ENCODE measurements at regions not wholly inside any gene's neighbourhood (a gene's known extent, or its start where the extent isn't known, plus 50 kb on each side); places are given as distances from the start of the nearest gene placed in this dataset.

GRCh38 chr14:43903209-43903608 is 603.9 kb downstream of the FSCB start:
- no peaks in the 10 kb centered on the region for H3K4me1 Mint-ChIP-seq
- Histone ChIP-seq H3K9me3 (no peaks in the 10 kb centered on the region), H3K36me3 (ENCODE audit: control insufficient read depth in 2 of 2, extremely low read depth in 1 of 2, insufficient read depth in 1 of 2, low read length in 1 of 2) (no peaks in the 10 kb centered on the region), H3K4me1 (ENCODE audit: control insufficient read depth in 1 of 2, extremely low read depth in 1 of 2, insufficient read depth in 2 of 2, low read length in 2 of 2) (no peaks in the 10 kb centered on the region), H3K4me3 (ENCODE audit: control insufficient read depth in 1 of 2, extremely low read depth in 1 of 2, low read length in 1 of 2) (no peak overlapping the region), H3K27ac (ENCODE audit: low read length) (no peak overlapping the region), H3K27me3 (replicated peaks in 1 of 2; ENCODE audit: control insufficient read depth in 2 of 2, extremely low read depth in 1 of 2, insufficient read depth in 2 of 2, low read length in 1 of 2) (no peaks in the 10 kb centered on the region)
- H3K27ac Mint-ChIP-seq, result no peak overlapping the region
- ChIA-PET POLR2A (no interaction called here), CTCF (no interaction called here)
- WGBS (ENCODE audit: insufficient coverage), result 17% methylated on average over 1 of the region's 1 CpG
- no peak overlapping the region for H3K4me3 Mint-ChIP-seq
- ATAC-seq (replicated peaks in 1 of 4), result no peak
- H3K9me3 Mint-ChIP-seq, result peaks cover 0 to 12% (median 4%) of the 10 kb centered on the region in 3 donors
- DNase-seq, result no peak
- no peaks in the 10 kb centered on the region for H3K36me3 Mint-ChIP-seq
- no peaks in the 10 kb centered on the region for H3K27me3 Mint-ChIP-seq

DNA sequence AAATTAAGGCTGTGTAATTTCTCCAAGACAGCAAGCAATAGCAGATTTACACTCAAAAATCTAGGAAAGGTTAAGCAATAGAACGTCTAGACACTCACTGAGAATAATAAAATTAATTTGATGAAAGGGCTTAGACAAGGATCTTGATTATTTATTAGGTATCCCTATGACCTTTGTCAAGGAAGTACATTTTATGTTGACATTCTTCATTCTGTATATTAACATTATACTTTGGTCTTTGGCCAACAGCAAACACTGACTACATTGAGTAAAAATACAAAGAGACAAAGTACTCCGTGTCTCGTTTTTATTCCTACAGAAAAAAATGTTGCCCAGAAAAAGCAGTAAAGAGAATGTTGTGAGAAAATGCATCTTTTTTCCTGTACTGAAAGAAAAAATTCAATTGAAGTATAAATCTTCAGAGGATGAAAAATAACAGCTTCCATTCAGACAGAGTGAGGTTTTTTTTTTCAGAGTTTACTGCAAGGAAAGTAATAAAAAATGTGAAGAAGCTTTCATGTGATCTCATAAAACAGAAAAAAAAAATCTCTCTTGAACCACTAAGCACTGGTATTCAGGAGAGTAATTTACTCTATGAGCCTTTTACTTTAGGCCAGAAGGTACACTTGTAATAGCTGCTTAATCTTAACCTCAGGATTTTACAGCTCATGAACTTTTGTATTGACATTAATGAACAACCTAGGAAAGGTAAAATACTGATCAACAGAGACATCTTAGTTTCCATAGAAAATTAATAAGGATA is 605.0 kb downstream of the FSCB start:
- no peak overlapping the region for H3K27ac Mint-ChIP-seq
- ATAC-seq (replicated peaks in 1 of 4) (no peak), DNase-seq (no peak)
- H3K9me3 Mint-ChIP-seq, result peaks cover 0 to 7% (median 4%) of the 10 kb centered on the region in 3 donors
- no peaks in the 10 kb centered on the region for H3K27me3 Mint-ChIP-seq
- H3K4me3 Mint-ChIP-seq, result no peak overlapping the region
- ChIA-PET POLR2A (no interaction called here), CTCF (no interaction called here)
- no peaks in the 10 kb centered on the region for H3K36me3 ChIP-seq (ENCODE audit: control insufficient read depth in 2 of 2, extremely low read depth in 1 of 2, insufficient read depth in 1 of 2, low read length in 1 of 2)
- H3K36me3 Mint-ChIP-seq, result no peaks in the 10 kb centered on the region
- no peak overlapping the region for H3K27ac ChIP-seq (ENCODE audit: low read length)
- no CpG with 5 or more reads among the region's 3 CpGs for whole genome bisulfite sequencing (ENCODE audit: insufficient coverage)
- H3K4me1 ChIP-seq (ENCODE audit: control insufficient read depth in 1 of 2, extremely low read depth in 1 of 2, insufficient read depth in 2 of 2, low read length in 2 of 2), result no peaks in the 10 kb centered on the region
- H3K4me1 Mint-ChIP-seq, result no peaks in the 10 kb centered on the region
- no peaks in the 10 kb centered on the region for H3K9me3 ChIP-seq
- no peaks in the 10 kb centered on the region for H3K27me3 ChIP-seq (replicated peaks in 1 of 2; ENCODE audit: control insufficient read depth in 2 of 2, extremely low read depth in 1 of 2, insufficient read depth in 2 of 2, low read length in 1 of 2)
- H3K4me3 ChIP-seq (ENCODE audit: control insufficient read depth in 1 of 2, extremely low read depth in 1 of 2, low read length in 1 of 2), result no peak overlapping the region

GRCh38 chr14:43900173-43900655 is 606.9 kb downstream of the FSCB start:
- DNase-seq (no peak), ATAC-seq (replicated peaks in 1 of 4) (no peak)
- no peak overlapping the region for H3K27ac ChIP-seq (ENCODE audit: low read length)
- Mint-ChIP-seq H3K27ac (no peak overlapping the region), H3K36me3 (no peaks in the 10 kb centered on the region), H3K4me1 (no peaks in the 10 kb centered on the region), H3K27me3 (no peaks in the 10 kb centered on the region), H3K4me3 (no peak overlapping the region), H3K9me3 (peaks cover 4 to 8% (median 4%) of the 10 kb centered on the region in 3 donors)
- no peaks in the 10 kb centered on the region for H3K4me1 ChIP-seq (ENCODE audit: control insufficient read depth in 1 of 2, extremely low read depth in 1 of 2, insufficient read depth in 2 of 2, low read length in 2 of 2)
- no peaks in the 10 kb centered on the region for H3K27me3 ChIP-seq (replicated peaks in 1 of 2; ENCODE audit: control insufficient read depth in 2 of 2, extremely low read depth in 1 of 2, insufficient read depth in 2 of 2, low read length in 1 of 2)
- ChIA-PET CTCF (no interaction called here), POLR2A (no interaction called here)
- no peak overlapping the region for H3K4me3 ChIP-seq (ENCODE audit: control insufficient read depth in 1 of 2, extremely low read depth in 1 of 2, low read length in 1 of 2)
- H3K9me3 ChIP-seq, result no peaks in the 10 kb centered on the region
- WGBS (ENCODE audit: insufficient coverage), result 42% methylated on average over 1 of the region's 2 CpGs
- no peaks in the 10 kb centered on the region for H3K36me3 ChIP-seq (ENCODE audit: control insufficient read depth in 2 of 2, extremely low read depth in 1 of 2, insufficient read depth in 1 of 2, low read length in 1 of 2)

DNA sequence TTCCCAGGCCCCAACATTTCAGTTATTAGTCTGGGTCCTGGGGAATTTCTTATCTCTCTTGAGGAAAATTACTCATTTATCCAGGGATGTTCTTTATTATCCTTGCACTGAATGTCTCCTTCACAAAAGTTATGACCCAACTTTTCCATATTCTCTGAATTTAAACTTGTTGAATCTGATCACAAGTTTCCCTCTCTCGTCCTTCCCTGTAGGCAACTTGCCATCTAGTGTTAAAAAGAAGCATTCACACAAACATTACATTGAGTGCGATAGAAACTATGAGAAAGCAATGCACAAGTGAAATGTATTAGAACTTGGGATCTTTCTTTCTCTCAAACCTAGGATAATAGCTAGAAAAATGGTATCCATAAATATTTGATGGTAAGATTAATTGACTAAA is 608.4 kb downstream of the FSCB start:
- H3K4me1 Mint-ChIP-seq, result no peaks in the 10 kb centered on the region
- H3K9me3 Mint-ChIP-seq, result peaks cover 4 to 13% (median 4%) of the 10 kb centered on the region in 3 donors
- Histone ChIP-seq H3K27ac (ENCODE audit: low read length) (no peak overlapping the region), H3K36me3 (ENCODE audit: control insufficient read depth in 2 of 2, extremely low read depth in 1 of 2, insufficient read depth in 1 of 2, low read length in 1 of 2) (no peaks in the 10 kb centered on the region), H3K27me3 (replicated peaks in 1 of 2; ENCODE audit: control insufficient read depth in 2 of 2, extremely low read depth in 1 of 2, insufficient read depth in 2 of 2, low read length in 1 of 2) (no peaks in the 10 kb centered on the region), H3K4me3 (ENCODE audit: control insufficient read depth in 1 of 2, extremely low read depth in 1 of 2, low read length in 1 of 2) (no peak overlapping the region), H3K9me3 (no peaks in the 10 kb centered on the region), H3K4me1 (ENCODE audit: control insufficient read depth in 1 of 2, extremely low read depth in 1 of 2, insufficient read depth in 2 of 2, low read length in 2 of 2) (no peaks in the 10 kb centered on the region)
- no peaks in the 10 kb centered on the region for H3K27me3 Mint-ChIP-seq
- H3K36me3 Mint-ChIP-seq, result no peaks in the 10 kb centered on the region
- no CpG with 5 or more reads among the region's 2 CpGs for whole genome bisulfite sequencing (ENCODE audit: insufficient coverage)
- H3K4me3 Mint-ChIP-seq, result no peak overlapping the region
- DNase-seq (no peak), ATAC-seq (replicated peaks in 1 of 4) (no peak)
- POLR2A ChIA-PET, result no interaction called here
- CTCF ChIA-PET, result no interaction called here
- no peak overlapping the region for H3K27ac Mint-ChIP-seq

GRCh38 chr14:43896044-43896443 is 611.0 kb downstream of the FSCB start:
- POLR2A ChIA-PET, result no interaction called here
- no peak overlapping the region for H3K27ac ChIP-seq (ENCODE audit: low read length)
- H3K27ac Mint-ChIP-seq, result no peak overlapping the region
- DNase-seq, result no peak
- H3K27me3 Mint-ChIP-seq, result no peaks in the 10 kb centered on the region
- H3K9me3 ChIP-seq, result no peaks in the 10 kb centered on the region
- ATAC-seq (replicated peaks in 1 of 4), result no peak
- H3K36me3 ChIP-seq (ENCODE audit: control insufficient read depth in 2 of 2, extremely low read depth in 1 of 2, insufficient read depth in 1 of 2, low read length in 1 of 2), result no peaks in the 10 kb centered on the region
- H3K27me3 ChIP-seq (replicated peaks in 1 of 2; ENCODE audit: control insufficient read depth in 2 of 2, extremely low read depth in 1 of 2, insufficient read depth in 2 of 2, low read length in 1 of 2), result no peaks in the 10 kb centered on the region
- peaks cover 4 to 18% (median 10%) of the 10 kb centered on the region in 3 donors for H3K9me3 Mint-ChIP-seq
- no peaks in the 10 kb centered on the region for H3K4me1 ChIP-seq (ENCODE audit: control insufficient read depth in 1 of 2, extremely low read depth in 1 of 2, insufficient read depth in 2 of 2, low read length in 2 of 2)
- no peak overlapping the region for H3K4me3 ChIP-seq (ENCODE audit: control insufficient read depth in 1 of 2, extremely low read depth in 1 of 2, low read length in 1 of 2)
- H3K4me3 Mint-ChIP-seq, result no peak overlapping the region
- CTCF ChIA-PET, result no interaction called here
- WGBS (ENCODE audit: insufficient coverage), result no CpG with 5 or more reads among the region's 2 CpGs
- H3K36me3 Mint-ChIP-seq, result no peaks in the 10 kb centered on the region
- H3K4me1 Mint-ChIP-seq, result no peaks in the 10 kb centered on the region

DNA sequence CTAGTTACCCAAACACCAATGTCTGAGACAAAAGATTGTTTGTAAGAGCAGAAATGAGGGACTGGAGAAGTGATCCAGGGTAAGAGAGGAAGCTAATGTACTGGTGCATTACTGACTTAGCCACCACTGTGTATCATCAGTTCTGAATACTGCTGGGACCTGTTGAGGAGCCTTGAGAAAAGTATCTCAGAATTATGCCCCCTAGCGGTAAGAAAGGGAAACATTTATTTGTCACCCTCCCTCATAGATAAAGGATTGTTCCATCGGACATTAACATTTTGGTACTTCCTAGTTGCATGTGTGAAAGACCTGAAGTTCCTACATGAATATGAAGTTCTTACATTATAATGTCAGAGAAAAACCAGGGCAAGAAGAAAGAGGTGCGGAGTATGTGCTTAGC is 612.5 kb downstream of the FSCB start:
- Histone ChIP-seq H3K36me3 (ENCODE audit: control insufficient read depth in 2 of 2, extremely low read depth in 1 of 2, insufficient read depth in 1 of 2, low read length in 1 of 2) (no peaks in the 10 kb centered on the region), H3K27me3 (replicated peaks in 1 of 2; ENCODE audit: control insufficient read depth in 2 of 2, extremely low read depth in 1 of 2, insufficient read depth in 2 of 2, low read length in 1 of 2) (no peaks in the 10 kb centered on the region), H3K4me1 (ENCODE audit: control insufficient read depth in 1 of 2, extremely low read depth in 1 of 2, insufficient read depth in 2 of 2, low read length in 2 of 2) (no peaks in the 10 kb centered on the region), H3K27ac (ENCODE audit: low read length) (no peak overlapping the region), H3K4me3 (ENCODE audit: control insufficient read depth in 1 of 2, extremely low read depth in 1 of 2, low read length in 1 of 2) (no peak overlapping the region), H3K9me3 (no peaks in the 10 kb centered on the region)
- Mint-ChIP-seq H3K27ac (no peak overlapping the region), H3K9me3 (peaks cover 4 to 18% (median 10%) of the 10 kb centered on the region in 3 donors), H3K4me1 (no peaks in the 10 kb centered on the region), H3K4me3 (no peak overlapping the region), H3K27me3 (no peaks in the 10 kb centered on the region), H3K36me3 (no peaks in the 10 kb centered on the region)
- ChIA-PET POLR2A (no interaction called here), CTCF (no interaction called here)
- no peak for DNase-seq
- ATAC-seq (replicated peaks in 1 of 4), result no peak
- WGBS (ENCODE audit: insufficient coverage), result no CpG with 5 or more reads among the region's 3 CpGs
